Spleen (tissue), 7 donors: ENCODE measurements at regions not wholly inside any gene's neighbourhood (a gene's known extent, or its start where the extent isn't known, plus 50 kb on each side); places are given as distances from the start of the nearest gene placed in this dataset.

Source experiments
- CTCF ChIP-seq, 11 experiments: fragments of 200-600 bp in 7 of 11; fragments of 450-650 bp in 4 of 11; sonication (generic) in 4 of 11; IDR thresholded peaks in 8 of 11; conservative IDR thresholded peaks in 3 of 11; 1 replicate in 7 of 11; 2 replicates in 4 of 11; pipeline versions ENCODE4 v1.4.0 to v1.8.0; 2016 to 2021; ENCODE audit warnings: antibody characterized with exemption in 11 of 11, inconsistent platforms in 4 of 11, mild to moderate bottlenecking in 1 of 11
- POLR2A ChIP-seq, 3 donors: fragments of 450-650 bp; IDR thresholded peaks; one replicate each; pipeline ENCODE4 v1.5.1; 2017; ENCODE audit warnings: antibody characterized with exemption in 3 of 3, mild to moderate bottlenecking in 1 of 3
- donor health status: DM: no; HTN: no; CAD: no; lungs with moderate emphysema.
- donor health status: DM: no; HTN: no; CAD: no.
- donor health status: DM: no; HTN: no; CAD: no.

- TF ChIP-seq CTCF (IDR thresholded peaks at IDR 0.05 in 8 of 11, conservative IDR thresholded peaks at IDR 0.05 in 3 of 11): no peak
- TF ChIP-seq POLR2A (IDR thresholded peaks at IDR 0.05): no peak
These were observed 605.2 kb upstream of the NR3C2 start for GRCh38 chr4:149047368-149047767.
